ENCODE measurements at regions not wholly inside any gene's neighbourhood (a gene's known extent, or its start where the extent isn't known, plus 50 kb on each side); places are given as distances from the start of the nearest gene placed in this dataset.
"Not testable (repeated sequence)": the region's sequence is repeated elsewhere in the genome, so short reads cannot be mapped to it uniquely, and the experiment has no call there.

DNA sequence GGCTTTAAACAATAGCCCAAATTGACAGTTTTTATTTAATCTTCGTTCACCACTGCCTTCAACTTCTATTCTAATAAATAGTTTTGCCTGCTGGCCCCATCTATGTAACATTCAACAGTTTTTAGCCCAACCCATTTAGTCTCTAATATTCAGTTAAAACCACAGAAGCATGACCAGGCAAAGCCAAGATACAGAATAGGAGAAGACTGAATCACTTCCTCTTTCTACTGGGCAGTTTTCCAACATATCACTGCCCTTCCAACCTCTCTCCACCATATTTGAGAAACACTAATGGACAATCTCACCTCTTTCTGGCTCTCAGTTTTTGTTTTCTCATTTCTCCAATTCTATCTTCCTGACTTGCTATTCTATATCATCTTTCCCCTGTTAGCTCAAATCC, 352.9 kb downstream of the DNAH5 start:
- TF ChIP-seq, protein P1, sequence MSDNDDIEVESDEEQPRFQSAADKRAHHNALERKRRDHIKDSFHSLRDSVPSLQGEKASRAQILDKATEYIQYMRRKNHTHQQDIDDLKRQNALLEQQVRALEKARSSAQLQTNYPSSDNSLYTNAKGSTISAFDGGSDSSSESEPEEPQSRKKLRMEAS (IDR thresholded peaks at IDR 0.05; ENCODE audit: low read depth, low read length) = no peak
- TF ChIP-seq, protein P2, sequence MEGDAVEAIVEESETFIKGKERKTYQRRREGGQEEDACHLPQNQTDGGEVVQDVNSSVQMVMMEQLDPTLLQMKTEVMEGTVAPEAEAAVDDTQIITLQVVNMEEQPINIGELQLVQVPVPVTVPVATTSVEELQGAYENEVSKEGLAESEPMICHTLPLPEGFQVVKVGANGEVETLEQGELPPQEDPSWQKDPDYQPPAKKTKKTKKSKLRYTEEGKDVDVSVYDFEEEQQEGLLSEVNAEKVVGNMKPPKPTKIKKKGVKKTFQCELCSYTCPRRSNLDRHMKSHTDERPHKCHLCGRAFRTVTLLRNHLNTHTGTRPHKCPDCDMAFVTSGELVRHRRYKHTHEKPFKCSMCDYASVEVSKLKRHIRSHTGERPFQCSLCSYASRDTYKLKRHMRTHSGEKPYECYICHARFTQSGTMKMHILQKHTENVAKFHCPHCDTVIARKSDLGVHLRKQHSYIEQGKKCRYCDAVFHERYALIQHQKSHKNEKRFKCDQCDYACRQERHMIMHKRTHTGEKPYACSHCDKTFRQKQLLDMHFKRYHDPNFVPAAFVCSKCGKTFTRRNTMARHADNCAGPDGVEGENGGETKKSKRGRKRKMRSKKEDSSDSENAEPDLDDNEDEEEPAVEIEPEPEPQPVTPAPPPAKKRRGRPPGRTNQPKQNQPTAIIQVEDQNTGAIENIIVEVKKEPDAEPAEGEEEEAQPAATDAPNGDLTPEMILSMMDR (IDR thresholded peaks at IDR 0.05; ENCODE audit: low read depth, low read length) = no peak
- TF ChIP-seq MYC (IDR thresholded peaks at IDR 0.05; ENCODE audit: low read depth, low read length) = no peak
- TF ChIP-seq POLR2A (IDR thresholded peaks at IDR 0.05; ENCODE audit: extremely low read depth, insufficient read length) = no peak
- peak; percentile 42 for DNase-seq (ENCODE audit: low read depth)
- no peak overlapping the region for H3K4me3 ChIP-seq (ENCODE audit: low read depth, low read length)

GRCh38 chr5:13585324-13585723, 359.2 kb downstream of the DNAH5 start:
- TF ChIP-seq, protein P2 (IDR thresholded peaks at IDR 0.05; ENCODE audit: low read depth, low read length) = no peak
- TF ChIP-seq MYC (IDR thresholded peaks at IDR 0.05; ENCODE audit: low read depth, low read length) (no peak), POLR2A (IDR thresholded peaks at IDR 0.05; ENCODE audit: extremely low read depth, insufficient read length) (no peak)
- H3K4me3 ChIP-seq (ENCODE audit: low read depth, low read length) = no peak overlapping the region
- no peak for DNase-seq (ENCODE audit: low read depth)

DNA sequence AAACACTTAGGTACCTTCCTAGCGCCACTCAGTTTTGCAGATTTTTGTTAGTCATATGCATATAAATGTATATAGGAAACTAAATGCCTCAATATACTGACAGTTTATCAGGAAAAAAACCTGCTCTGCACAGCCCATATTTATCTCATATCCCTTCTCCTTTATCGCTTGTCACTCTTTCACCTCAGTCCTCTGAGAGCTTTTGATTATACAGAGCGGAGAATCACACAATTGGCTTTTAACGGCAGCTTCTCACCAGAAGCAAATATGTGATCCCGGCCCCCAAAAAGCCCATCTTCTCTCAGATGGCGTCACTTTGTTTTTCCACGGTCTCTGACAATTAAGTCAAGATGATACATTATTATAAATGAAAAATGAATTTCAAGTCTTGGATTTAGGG, 362.6 kb downstream of the DNAH5 start:
- TF ChIP-seq POLR2A (IDR thresholded peaks at IDR 0.05; ENCODE audit: extremely low read depth, insufficient read length) (no peak), MYC (IDR thresholded peaks at IDR 0.05; ENCODE audit: low read depth, low read length) (no peak)
- TF ChIP-seq, protein P1 (IDR thresholded peaks at IDR 0.05; ENCODE audit: low read depth, low read length) = no peak
- TF ChIP-seq, protein P2 (IDR thresholded peaks at IDR 0.05; ENCODE audit: low read depth, low read length) = no peak
- no peak for DNase-seq (ENCODE audit: low read depth)
- H3K4me3 ChIP-seq (ENCODE audit: low read depth, low read length) = no peak overlapping the region

DNA sequence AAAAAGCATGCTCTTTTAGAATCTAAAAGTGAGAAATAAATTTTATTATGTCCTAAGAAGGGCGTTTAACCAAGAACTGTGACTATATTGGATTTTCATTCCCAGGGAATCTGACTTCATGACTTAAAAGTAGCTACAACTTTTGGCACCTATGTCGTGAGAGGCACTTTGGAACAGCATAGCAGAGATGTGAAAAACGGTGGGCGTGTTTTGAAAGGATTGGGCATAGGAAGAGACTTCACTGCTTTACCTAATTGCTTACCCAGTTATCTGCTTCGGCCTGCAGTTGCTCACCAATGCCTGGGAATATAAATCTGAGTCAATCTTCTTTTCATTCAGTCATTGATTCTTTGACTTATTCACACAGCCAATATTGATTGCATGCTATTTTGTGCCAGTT, 363.4 kb downstream of the DNAH5 start:
- no peak for TF ChIP-seq MYC (IDR thresholded peaks at IDR 0.05; ENCODE audit: low read depth, low read length)
- TF ChIP-seq, protein P2 (IDR thresholded peaks at IDR 0.05; ENCODE audit: low read depth, low read length) = no peak
- TF ChIP-seq, protein P1 (IDR thresholded peaks at IDR 0.05; ENCODE audit: low read depth, low read length) = no peak
- no peak for TF ChIP-seq POLR2A (IDR thresholded peaks at IDR 0.05; ENCODE audit: extremely low read depth, insufficient read length)
- no peak for DNase-seq (ENCODE audit: low read depth)
- no peak overlapping the region for H3K4me3 ChIP-seq (ENCODE audit: low read depth, low read length)

DNA sequence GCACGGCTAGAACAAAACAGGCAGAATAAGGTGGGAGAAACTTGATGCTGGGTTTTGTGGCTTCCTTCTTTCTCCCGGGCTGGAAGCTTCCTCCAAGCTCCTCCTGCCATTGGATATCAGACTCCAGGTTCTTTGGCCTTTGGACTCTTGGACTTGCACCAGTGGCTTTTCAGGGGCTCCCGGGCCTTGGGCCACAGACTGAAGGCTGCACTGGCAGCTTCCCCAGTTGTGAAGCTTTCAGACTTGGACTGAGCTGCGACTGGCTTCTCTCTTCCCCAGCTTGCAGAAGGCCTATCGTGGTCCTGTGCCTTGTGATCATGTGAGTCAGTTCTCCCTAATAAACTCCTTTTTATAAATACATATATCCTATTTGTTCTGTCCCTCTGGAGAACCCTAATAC, 364.4 kb downstream of the DNAH5 start:
- no peak for DNase-seq (ENCODE audit: low read depth)
- no peak overlapping the region for H3K4me3 ChIP-seq (ENCODE audit: low read depth, low read length)
- TF ChIP-seq POLR2A (IDR thresholded peaks at IDR 0.05; ENCODE audit: extremely low read depth, insufficient read length) (no peak), MYC (IDR thresholded peaks at IDR 0.05; ENCODE audit: low read depth, low read length) (no peak)
- TF ChIP-seq, protein P1 (IDR thresholded peaks at IDR 0.05; ENCODE audit: low read depth, low read length) = no peak
- TF ChIP-seq, protein P2 (IDR thresholded peaks at IDR 0.05; ENCODE audit: low read depth, low read length) = no peak

GRCh38 chr5:13579091-13579490, 365.4 kb downstream of the DNAH5 start:
- not testable (repeated sequence) for DNase-seq (ENCODE audit: low read depth); H3K4me3 ChIP-seq (ENCODE audit: low read depth, low read length)

GRCh38 chr5:13578311-13579039, 366.0 kb downstream of the DNAH5 start:
- not testable (repeated sequence) for DNase-seq (ENCODE audit: low read depth); H3K4me3 ChIP-seq (ENCODE audit: low read depth, low read length)
